CD14-positive monocyte (primary cell): ENCODE measurements at regions not wholly inside any gene's neighbourhood (a gene's known extent, or its start where the extent isn't known, plus 50 kb on each side); places are given as distances from the start of the nearest gene placed in this dataset.

Source experiments
- DNase-seq, 3 donors: peaks; one replicate each; pipeline ENCODE4 v3.0.0-alpha.2; 2011 to 2022
- H2AFZ ChIP-seq: 2 replicates; pipeline ENCODE4 v1.6.0; 2012; ENCODE audit warnings: mild to moderate bottlenecking, low read depth, low read length, inconsistent platforms; ENCODE audit not compliant: insufficient read depth, poor library complexity, severe bottlenecking
- H3K27ac ChIP-seq, 2 donors: 1 replicate in 1 of 2; 2 replicates in 1 of 2; pipeline ENCODE4 v1.5.1; 2012 to 2013; ENCODE audit warnings: low read length in 2 of 2, control low read depth in 1 of 2, inconsistent platforms in 1 of 2, low read depth in 1 of 2, mild to moderate bottlenecking in 1 of 2
- H3K27me3 ChIP-seq, 2 donors: one replicate each; pipeline versions ENCODE4 v1.6.0 to v1.6.1; 2011 to 2013; ENCODE audit warnings: low read length in 2 of 2; ENCODE audit not compliant: control insufficient read depth in 2 of 2, insufficient read depth in 2 of 2
- H3K36me3 ChIP-seq, 2 donors: replicated peaks in 1 of 2; 1 replicate in 1 of 2; 2 replicates in 1 of 2; pipeline versions ENCODE4 v1.5.1 to v1.6.1; 2012 to 2013; ENCODE audit warnings: low read length in 2 of 2, control low read depth in 1 of 2, inconsistent platforms in 1 of 2, mild to moderate bottlenecking in 1 of 2; ENCODE audit not compliant: insufficient read depth in 2 of 2, control insufficient read depth in 1 of 2
- H3K4me1 ChIP-seq, 2 donors: 1 replicate in 1 of 2; 2 replicates in 1 of 2; pipeline versions ENCODE4 v1.5.1 to v1.6.1; 2012 to 2013; ENCODE audit warnings: low read length in 2 of 2, control low read depth in 1 of 2, inconsistent platforms in 1 of 2, mild to moderate bottlenecking in 1 of 2, moderate library complexity in 1 of 2; ENCODE audit not compliant: insufficient read depth in 2 of 2, control insufficient read depth in 1 of 2
- H3K4me2 ChIP-seq: replicated peaks from 2 replicates; pipeline ENCODE3; 2012; ENCODE audit warnings: low read length, moderate library complexity, mild to moderate bottlenecking; ENCODE audit not compliant: poor library complexity, severe bottlenecking; ENCODE audit errors: extremely low read depth
- H3K4me3 ChIP-seq, 3 experiments: fragments of 200-600 bp in 1 of 3; sonication (generic) in 1 of 3; replicated peaks in 1 of 3; 1 replicate in 2 of 3; 2 replicates in 1 of 3; pipeline ENCODE4 v1.5.1; 2011 to 2013; ENCODE audit warnings: low read length in 3 of 3, mild to moderate bottlenecking in 3 of 3, control low read depth in 2 of 3, low read depth in 2 of 3, inconsistent platforms in 1 of 3, moderate library complexity in 1 of 3
- H3K79me2 ChIP-seq: 2 replicates; pipeline ENCODE4 v1.6.0; 2012; ENCODE audit warnings: mild to moderate bottlenecking, control low read depth, inconsistent platforms, low read length, moderate library complexity; ENCODE audit not compliant: insufficient read depth
- H3K9ac ChIP-seq: 2 replicates; pipeline ENCODE4 v1.6.0; 2017; ENCODE audit warnings: low read length, mild to moderate bottlenecking; ENCODE audit not compliant: insufficient read depth, poor library complexity, severe bottlenecking
- H3K9me3 ChIP-seq, 2 donors: replicated peaks in 1 of 2; 1 replicate in 1 of 2; 2 replicates in 1 of 2; pipeline versions ENCODE4 v1.5.1 to v1.6.1; 2012 to 2013; ENCODE audit warnings: low read length in 2 of 2, control low read depth in 1 of 2; ENCODE audit not compliant: control insufficient read depth in 1 of 2, insufficient read depth in 1 of 2
- H4K20me1 ChIP-seq: 2 replicates; pipeline ENCODE4 v1.6.0; 2012; ENCODE audit warnings: mild to moderate bottlenecking, low read length, control low read depth, moderate library complexity; ENCODE audit not compliant: insufficient read depth
- H3K27ac Mint-ChIP-seq, 7 donors: one replicate each; pipeline ENCODE4 v1.8.0; 2020; ENCODE audit warnings: mild to moderate bottlenecking in 7 of 7, mixed read lengths in 7 of 7, moderate library complexity in 6 of 7, inconsistent platforms in 2 of 7
- H3K27me3 Mint-ChIP-seq, 3 donors: one replicate each; pipeline ENCODE4 v1.8.0; 2021 to 2022; ENCODE audit warnings: low read depth in 3 of 3, mild to moderate bottlenecking in 3 of 3, mixed read lengths in 3 of 3, moderate library complexity in 3 of 3, inconsistent platforms in 1 of 3
- H3K36me3 Mint-ChIP-seq, 2 donors: one replicate each; pipeline ENCODE4 v1.8.0; 2020; ENCODE audit warnings: mixed read lengths in 2 of 2, inconsistent platforms in 1 of 2, mild to moderate bottlenecking in 1 of 2
- H3K4me1 Mint-ChIP-seq: one replicate; pipeline ENCODE4 v1.8.0; 2020; ENCODE audit warnings: mild to moderate bottlenecking, mixed read lengths
- H3K4me3 Mint-ChIP-seq, 2 donors: one replicate each; pipeline ENCODE4 v1.8.0; 2020; ENCODE audit warnings: mild to moderate bottlenecking in 2 of 2, mixed read lengths in 2 of 2, moderate library complexity in 1 of 2
- H3K9me3 Mint-ChIP-seq, 7 donors: one replicate each; pipeline ENCODE4 v1.8.0; 2020 to 2022; ENCODE audit warnings: mixed read lengths in 7 of 7, mild to moderate bottlenecking in 6 of 7, moderate library complexity in 6 of 7, inconsistent platforms in 2 of 7
- CTCF ChIP-seq: fragments of 200-600 bp; IDR thresholded peaks from one replicate; pipeline ENCODE4 v1.8.0; 2022; ENCODE audit warnings: antibody characterized with exemption, mild to moderate bottlenecking
- WGBS: methylation state at CpG from one replicate; pipeline ENCODE4 v1.1.5; 2013; ENCODE audit warnings: missing lambda C conversion rate; ENCODE audit not compliant: insufficient coverage; 5-methylcytosine and 5-hydroxymethylcytosine counted together
- intact Hi-C, 2 donors: fragments of 100-400 bp; cut with micrococcal nuclease; formaldehyde crosslinking; loops; one replicate each; pipeline versions ENCODE4 v1.15.0 to v1.15.1; 2023

- TF ChIP-seq CTCF: no peak
- H3K4me3 Mint-ChIP-seq: no peak overlapping the region
- no peak overlapping the region for H3K4me2 ChIP-seq
- H3K9ac ChIP-seq: no peak overlapping the region
- no peaks in the 10 kb centered on the region for H3K4me1 ChIP-seq
- H3K27me3 Mint-ChIP-seq: peaks cover 26 to 34% (median 29%) of the 10 kb centered on the region in 3 donors
- H3K4me3 ChIP-seq: no peak overlapping the region
- no peaks in the 10 kb centered on the region for H3K9me3 ChIP-seq
- no peak overlapping the region for H3K27ac Mint-ChIP-seq
- no peaks in the 10 kb centered on the region for H3K4me1 Mint-ChIP-seq
- H3K36me3 ChIP-seq: no peaks in the 10 kb centered on the region
- no peaks in the 10 kb centered on the region for H4K20me1 ChIP-seq
- no peak for DNase-seq
- H3K9me3 Mint-ChIP-seq: peaks cover 0 to 14% (median 3%) of the 10 kb centered on the region in 7 donors
- 67% methylated on average over 8 of the region's 8 CpGs for WGBS
- H3K27ac ChIP-seq: no peak overlapping the region
- H3K79me2 ChIP-seq: no peaks in the 10 kb centered on the region
- intact Hi-C loops: no loop called here
- H3K36me3 Mint-ChIP-seq: no peaks in the 10 kb centered on the region
- peaks cover 2 to 15% of the 10 kb centered on the region in 2 donors for H3K27me3 ChIP-seq
- H2AFZ ChIP-seq: no peak overlapping the region
Measured at GRCh38 chr3:14595561-14595960, 55.4 kb upstream of the GRIP2 start.

- no peaks in the 10 kb centered on the region for H3K79me2 ChIP-seq
- no peak for TF ChIP-seq CTCF
- H3K9ac ChIP-seq: no peak overlapping the region
- H3K27ac ChIP-seq: no peak overlapping the region
- peaks cover 0 to 13% (median 4%) of the 10 kb centered on the region in 7 donors for H3K9me3 Mint-ChIP-seq
- H3K4me3 Mint-ChIP-seq: no peak overlapping the region
- no peak overlapping the region for H3K27ac Mint-ChIP-seq
- H3K4me3 ChIP-seq: no peak overlapping the region
- H3K36me3 Mint-ChIP-seq: no peaks in the 10 kb centered on the region
- no peaks in the 10 kb centered on the region for H3K36me3 ChIP-seq
- no peak overlapping the region for H3K4me2 ChIP-seq
- intact Hi-C loops: no loop called here
- H3K4me1 Mint-ChIP-seq: no peaks in the 10 kb centered on the region
- no peak overlapping the region for H2AFZ ChIP-seq
- no peak for DNase-seq
- no peaks in the 10 kb centered on the region for H4K20me1 ChIP-seq
- H3K4me1 ChIP-seq: no peaks in the 10 kb centered on the region
- H3K27me3 ChIP-seq: peaks cover 11 to 30% of the 10 kb centered on the region in 2 donors
- peaks cover 39 to 51% (median 40%) of the 10 kb centered on the region in 3 donors for H3K27me3 Mint-ChIP-seq
- H3K9me3 ChIP-seq: peaks cover 0 to 9% of the 10 kb centered on the region in 2 donors
- WGBS: no CpG with 5 or more reads among the region's 3 CpGs
Measured at GRCh38 chr3:14597266-14597665, 54.3 kb upstream of the CCDC174 start.
